ENCODE measurements at regions not wholly inside any gene's neighbourhood (a gene's known extent, or its start where the extent isn't known, plus 50 kb on each side); places are given as distances from the start of the nearest gene placed in this dataset.
"Not testable (repeated sequence)": the region's sequence is repeated elsewhere in the genome, so short reads cannot be mapped to it uniquely, and the experiment has no call there.

DNA sequence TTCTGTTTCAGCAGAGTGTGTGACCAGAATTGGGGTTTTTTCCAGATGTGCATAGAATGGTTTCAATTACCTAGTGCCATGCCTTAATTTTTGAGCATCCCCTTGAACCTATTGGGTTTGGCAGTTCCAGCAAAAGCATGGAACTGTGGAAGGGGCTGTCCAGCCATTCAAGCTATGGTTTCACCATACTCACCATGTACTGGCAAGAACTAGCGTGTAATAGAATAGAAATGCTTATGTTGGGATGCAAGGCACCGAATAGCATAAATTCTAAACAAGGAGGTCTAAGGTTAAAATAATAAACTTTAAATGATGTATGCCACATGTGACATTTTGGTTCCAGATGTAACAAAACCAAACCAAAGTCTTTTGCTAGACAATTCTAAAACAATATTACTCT lies 91.4 kb downstream of the MTERF1 start:
- ChIA-PET CTCF (interaction anchor here (1.6 kb wide), 1 partner anchor 41 kb away, joined by 4 read pairs; no protein-coding TSS in a partner anchor), POLR2A (no interaction called here)
- H3K27me3 ChIP-seq (ENCODE audit: control insufficient read depth, insufficient read depth, low read length): no peaks in the 10 kb centered on the region
- no peaks in the 10 kb centered on the region for H3K36me3 ChIP-seq (ENCODE audit: control insufficient read depth, insufficient read depth, low read length)
- no peak for DNase-seq (ENCODE audit: low read depth)
- TF ChIP-seq, protein P1, sequence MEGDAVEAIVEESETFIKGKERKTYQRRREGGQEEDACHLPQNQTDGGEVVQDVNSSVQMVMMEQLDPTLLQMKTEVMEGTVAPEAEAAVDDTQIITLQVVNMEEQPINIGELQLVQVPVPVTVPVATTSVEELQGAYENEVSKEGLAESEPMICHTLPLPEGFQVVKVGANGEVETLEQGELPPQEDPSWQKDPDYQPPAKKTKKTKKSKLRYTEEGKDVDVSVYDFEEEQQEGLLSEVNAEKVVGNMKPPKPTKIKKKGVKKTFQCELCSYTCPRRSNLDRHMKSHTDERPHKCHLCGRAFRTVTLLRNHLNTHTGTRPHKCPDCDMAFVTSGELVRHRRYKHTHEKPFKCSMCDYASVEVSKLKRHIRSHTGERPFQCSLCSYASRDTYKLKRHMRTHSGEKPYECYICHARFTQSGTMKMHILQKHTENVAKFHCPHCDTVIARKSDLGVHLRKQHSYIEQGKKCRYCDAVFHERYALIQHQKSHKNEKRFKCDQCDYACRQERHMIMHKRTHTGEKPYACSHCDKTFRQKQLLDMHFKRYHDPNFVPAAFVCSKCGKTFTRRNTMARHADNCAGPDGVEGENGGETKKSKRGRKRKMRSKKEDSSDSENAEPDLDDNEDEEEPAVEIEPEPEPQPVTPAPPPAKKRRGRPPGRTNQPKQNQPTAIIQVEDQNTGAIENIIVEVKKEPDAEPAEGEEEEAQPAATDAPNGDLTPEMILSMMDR (IDR thresholded peaks at IDR 0.05; ENCODE audit: insufficient read depth, low read depth, low read length): no peak
- H3K4me3 ChIP-seq (ENCODE audit: low read depth, low read length): no peak overlapping the region

DNA sequence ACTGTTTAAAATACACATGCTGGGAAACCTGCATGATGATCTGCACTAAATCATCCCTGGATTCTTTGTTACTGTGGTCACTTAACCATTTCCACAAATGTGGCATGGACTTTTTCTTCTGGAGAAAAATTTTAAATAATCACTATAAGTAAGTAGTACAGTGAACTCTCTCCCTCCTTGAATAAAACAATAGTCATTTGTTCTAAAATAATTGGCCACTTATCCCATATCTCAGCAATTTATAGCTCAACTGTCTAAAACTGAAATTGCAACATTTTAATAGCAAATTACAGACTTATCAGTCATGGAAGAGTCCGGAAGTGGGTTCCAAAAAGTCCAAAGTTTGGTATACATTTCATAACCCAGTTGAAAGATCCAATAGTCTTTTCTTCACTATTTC lies 90.9 kb downstream of the MTERF1 start:
- ChIA-PET POLR2A (interaction anchor here (0.6 kb wide), 1 partner anchor 1081 kb away, joined by 3 read pairs; no protein-coding TSS in a partner anchor), CTCF (no interaction called here)
- Histone ChIP-seq H3K27me3 (ENCODE audit: control insufficient read depth, insufficient read depth, low read length) (no peaks in the 10 kb centered on the region), H3K36me3 (ENCODE audit: control insufficient read depth, insufficient read depth, low read length) (no peaks in the 10 kb centered on the region), H3K4me3 (ENCODE audit: low read depth, low read length) (no peak overlapping the region)
- TF ChIP-seq, protein P1 (IDR thresholded peaks at IDR 0.05; ENCODE audit: insufficient read depth, low read depth, low read length): no peak
- DNase-seq (ENCODE audit: low read depth): no peak

DNA sequence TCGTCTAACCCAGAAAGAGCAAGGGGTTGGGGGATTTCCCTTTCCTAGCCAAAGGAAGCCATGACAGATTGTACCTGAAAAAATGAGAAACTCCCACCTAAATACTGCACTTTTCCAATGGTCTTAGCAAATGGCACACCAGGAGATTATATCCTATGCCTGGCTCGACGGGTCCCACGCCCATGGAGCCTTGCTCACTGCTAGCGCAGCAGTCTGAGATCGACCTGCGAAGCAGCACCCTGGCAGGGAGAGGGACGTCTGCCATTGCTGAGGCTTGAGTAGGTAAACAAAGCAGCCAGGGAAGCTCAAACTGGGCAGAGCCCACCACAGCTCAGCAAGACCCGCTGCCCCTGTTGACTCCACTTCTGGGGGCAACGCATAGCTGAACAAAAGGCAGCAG lies 89.9 kb downstream of the MTERF1 start:
- H3K27me3 ChIP-seq (ENCODE audit: control insufficient read depth, insufficient read depth, low read length); H3K4me3 ChIP-seq (ENCODE audit: low read depth, low read length); POLR2A ChIA-PET; DNase-seq (ENCODE audit: low read depth); H3K36me3 ChIP-seq (ENCODE audit: control insufficient read depth, insufficient read depth, low read length): not testable (repeated sequence)
- CTCF ChIA-PET: interaction anchor here (0.8 kb wide), 1 partner anchor 8 kb away, joined by 6 read pairs; no protein-coding TSS in a partner anchor

DNA sequence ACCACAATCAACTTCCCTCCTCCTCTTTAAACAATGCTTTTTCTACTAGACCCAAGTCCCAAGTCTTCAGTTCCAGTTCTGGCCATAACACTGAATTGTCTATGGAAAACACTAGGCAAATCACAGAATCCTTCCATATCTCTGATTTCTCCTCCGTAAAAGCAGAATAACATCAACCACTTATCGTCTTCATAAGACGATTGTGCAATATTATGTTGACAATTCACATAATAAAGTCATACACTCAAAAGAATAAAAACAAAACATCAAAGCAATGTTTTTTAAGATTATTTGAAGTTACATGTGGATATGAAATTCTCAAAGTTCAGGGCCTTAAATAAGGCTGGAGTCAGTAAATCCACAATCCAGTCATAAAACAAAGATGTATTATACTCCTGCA lies 84.4 kb downstream of the MTERF1 start:
- no peak overlapping the region for H3K4me3 ChIP-seq (ENCODE audit: low read depth, low read length)
- no peaks in the 10 kb centered on the region for H3K36me3 ChIP-seq (ENCODE audit: control insufficient read depth, insufficient read depth, low read length)
- no peaks in the 10 kb centered on the region for H3K27me3 ChIP-seq (ENCODE audit: control insufficient read depth, insufficient read depth, low read length)
- TF ChIP-seq, protein P1 (IDR thresholded peaks at IDR 0.05; ENCODE audit: insufficient read depth, low read depth, low read length): no peak
- DNase-seq (ENCODE audit: low read depth): no peak
- ChIA-PET CTCF (no interaction called here), POLR2A (no interaction called here)

DNA sequence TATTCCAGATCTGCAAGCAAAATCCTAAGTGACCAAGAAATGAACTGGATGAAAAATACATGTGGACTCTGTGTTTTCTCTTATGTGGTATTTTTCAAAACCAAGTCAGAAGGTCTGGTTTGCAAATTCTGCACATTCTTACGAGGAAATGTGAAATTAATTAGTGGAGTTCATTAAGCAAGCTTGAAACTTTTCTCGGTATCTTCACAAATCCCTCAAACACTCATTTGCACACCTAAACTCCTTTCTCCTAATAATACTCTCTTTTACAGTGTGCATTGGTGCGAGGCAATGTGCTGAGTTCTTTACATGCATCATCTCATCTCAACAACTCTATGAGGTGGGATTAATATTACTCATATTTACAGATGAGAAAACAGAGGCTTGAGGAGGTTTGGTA lies 82.1 kb downstream of the MTERF1 start:
- TF ChIP-seq, protein P1 (IDR thresholded peaks at IDR 0.05; ENCODE audit: insufficient read depth, low read depth, low read length): no peak
- H3K27me3 ChIP-seq (ENCODE audit: control insufficient read depth, insufficient read depth, low read length): no peaks in the 10 kb centered on the region
- H3K4me3 ChIP-seq (ENCODE audit: low read depth, low read length): no peak overlapping the region
- ChIA-PET CTCF (no interaction called here), POLR2A (no interaction called here)
- no peaks in the 10 kb centered on the region for H3K36me3 ChIP-seq (ENCODE audit: control insufficient read depth, insufficient read depth, low read length)
- no peak for DNase-seq (ENCODE audit: low read depth)

DNA sequence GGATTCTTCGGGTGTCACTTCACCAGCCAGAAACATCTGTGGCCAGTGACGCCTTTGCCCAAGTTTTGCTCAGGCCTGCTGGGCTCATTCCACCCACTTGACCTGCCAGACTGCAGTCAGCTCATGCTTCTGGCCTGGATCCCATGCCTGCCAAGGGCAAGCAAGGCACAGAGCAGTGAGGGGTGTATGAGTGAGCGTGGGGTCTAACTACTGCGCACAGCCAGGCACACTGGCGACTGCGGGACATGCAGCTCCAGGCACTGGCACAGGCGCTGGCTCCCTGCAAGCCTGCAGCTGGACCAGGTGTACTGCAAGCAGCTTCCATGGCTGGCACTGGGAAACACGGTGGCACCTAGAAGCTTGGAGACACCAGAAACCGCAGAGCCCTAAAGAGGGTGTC lies 80.1 kb downstream of the MTERF1 start:
- no peak for DNase-seq (ENCODE audit: low read depth)
- TF ChIP-seq, protein P1 (IDR thresholded peaks at IDR 0.05; ENCODE audit: insufficient read depth, low read depth, low read length): no peak
- POLR2A ChIA-PET: no interaction called here
- Histone ChIP-seq H3K4me3 (ENCODE audit: low read depth, low read length) (no peak overlapping the region), H3K27me3 (ENCODE audit: control insufficient read depth, insufficient read depth, low read length) (no peaks in the 10 kb centered on the region), H3K36me3 (ENCODE audit: control insufficient read depth, insufficient read depth, low read length) (no peaks in the 10 kb centered on the region)
- CTCF ChIA-PET: no interaction called here
